ENCODE measurements at regions not wholly inside any gene's neighbourhood (a gene's known extent, or its start where the extent isn't known, plus 50 kb on each side); places are given as distances from the start of the nearest gene placed in this dataset.

DNA sequence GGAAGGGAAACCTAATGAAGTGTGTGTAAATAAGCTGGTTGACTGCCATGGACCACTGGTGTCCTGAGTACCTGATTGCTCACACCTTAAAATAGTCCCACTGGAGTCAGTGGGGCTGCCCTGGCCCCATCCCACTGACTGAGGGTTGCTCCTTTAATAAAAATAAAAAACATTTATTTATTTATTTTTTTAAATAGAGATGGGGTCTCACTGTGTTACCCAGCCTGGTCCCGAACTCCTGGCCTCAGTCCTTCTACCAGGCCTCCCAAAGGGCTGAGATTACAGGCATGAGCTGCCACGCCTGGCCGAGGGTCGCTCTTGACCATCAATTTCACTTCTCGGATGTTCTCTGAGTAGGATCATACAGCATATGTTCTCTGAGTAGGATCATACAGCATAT is 394.2 kb upstream of the IRX2 start:
- ChIA-PET RAD21 (ENCODE audit: unreplicated experiment) (no interaction called here), POLR2A (no interaction called here), SMC1A (ENCODE audit: uncharacterized antibody, unreplicated experiment) (no interaction called here), CTCF (no interaction called here)
- no peak for DNase-seq (ENCODE audit: low read depth, low spot score)
- Histone ChIP-seq H3K4me1 (ENCODE audit: control insufficient read depth, insufficient read depth, low read length) (no peaks in the 10 kb centered on the region), H3K4me2 (ENCODE audit: control insufficient read depth, insufficient read depth) (no peak overlapping the region), H3K36me3 (ENCODE audit: control insufficient read depth in 2 of 2, insufficient read depth in 2 of 2, low read length in 1 of 2) (no peaks in the 10 kb centered on the region), H4K20me1 (ENCODE audit: control insufficient read depth, insufficient read depth) (no peaks in the 10 kb centered on the region), H3K4me3 (no peak overlapping the region), H3K27ac (ENCODE audit: control insufficient read depth, insufficient read depth) (no peak overlapping the region), H3K9me3 (replicated peaks; ENCODE audit: control insufficient read depth, insufficient read depth, low read length) (no peaks in the 10 kb centered on the region; the same call in 2 of the 3 replicates), H3K79me2 (ENCODE audit: control insufficient read depth, insufficient read depth, low read length) (no peaks in the 10 kb centered on the region), H3K9ac (ENCODE audit: control insufficient read depth, insufficient read depth, low read length) (no peak overlapping the region), H3K27me3 (replicated peaks in 1 of 2; ENCODE audit: control insufficient read depth in 2 of 2, insufficient read depth in 2 of 2, low read length in 1 of 2) (no peaks in the 10 kb centered on the region), H2AFZ (ENCODE audit: control insufficient read depth, low read depth, low read length) (no peak overlapping the region)
- no peak for TF ChIP-seq RCOR1 (conservative IDR thresholded peaks at IDR 0.05; ENCODE audit: low read depth, low read length)
- ATAC-seq: no peak
- in situ Hi-C loops (cut with MboI): no loop called here
- 43% methylated on average over 5 of the region's 5 CpGs for WGBS (ENCODE audit: insufficient coverage, insufficient replicate concordance, low lambda C conversion rate, missing lambda C conversion rate)
- intact Hi-C loops (cut with micrococcal nuclease; ENCODE audit: unreplicated experiment): no loop called here
- no peak for FAIRE-seq
- no TSS peak for BruUV-seq (replicated peaks)

DNA sequence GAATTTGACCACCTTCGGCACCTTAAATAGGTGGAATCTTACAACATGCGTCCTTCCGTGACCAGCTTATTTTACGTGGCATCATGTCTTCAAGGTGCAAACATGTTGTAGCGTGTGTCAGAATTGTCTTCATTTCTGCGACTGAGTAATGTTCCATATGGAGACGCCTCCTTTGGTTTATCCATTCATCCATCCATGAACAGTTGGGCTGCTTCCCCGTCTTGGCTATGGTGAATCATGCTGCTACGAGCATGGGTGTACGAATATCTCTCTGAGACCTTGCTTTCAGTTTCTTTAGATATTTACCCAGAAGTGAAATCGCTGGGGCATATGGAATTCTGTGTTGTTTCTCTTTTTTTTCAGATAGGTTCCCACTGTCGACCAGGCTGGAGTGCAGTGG is 391.9 kb upstream of the IRX2 start:
- 52% methylated on average over 12 of the region's 12 CpGs for WGBS (ENCODE audit: insufficient coverage, insufficient replicate concordance, low lambda C conversion rate, missing lambda C conversion rate)
- TF ChIP-seq, protein P1, sequence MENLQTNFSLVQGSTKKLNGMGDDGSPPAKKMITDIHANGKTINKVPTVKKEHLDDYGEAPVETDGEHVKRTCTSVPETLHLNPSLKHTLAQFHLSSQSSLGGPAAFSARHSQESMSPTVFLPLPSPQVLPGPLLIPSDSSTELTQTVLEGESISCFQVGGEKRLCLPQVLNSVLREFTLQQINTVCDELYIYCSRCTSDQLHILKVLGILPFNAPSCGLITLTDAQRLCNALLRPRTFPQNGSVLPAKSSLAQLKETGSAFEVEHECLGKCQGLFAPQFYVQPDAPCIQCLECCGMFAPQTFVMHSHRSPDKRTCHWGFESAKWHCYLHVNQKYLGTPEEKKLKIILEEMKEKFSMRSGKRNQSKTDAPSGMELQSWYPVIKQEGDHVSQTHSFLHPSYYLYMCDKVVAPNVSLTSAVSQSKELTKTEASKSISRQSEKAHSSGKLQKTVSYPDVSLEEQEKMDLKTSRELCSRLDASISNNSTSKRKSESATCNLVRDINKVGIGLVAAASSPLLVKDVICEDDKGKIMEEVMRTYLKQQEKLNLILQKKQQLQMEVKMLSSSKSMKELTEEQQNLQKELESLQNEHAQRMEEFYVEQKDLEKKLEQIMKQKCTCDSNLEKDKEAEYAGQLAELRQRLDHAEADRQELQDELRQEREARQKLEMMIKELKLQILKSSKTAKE (IDR thresholded peaks at IDR 0.05; ENCODE audit: low read depth, poor library complexity, severe bottlenecking): no peak
- TF ChIP-seq TCF3 (IDR thresholded peaks at IDR 0.05; ENCODE audit: borderline replicate concordance, insufficient read depth, low read depth, low read length) (no peak), ASH2L (IDR thresholded peaks at IDR 0.05; ENCODE audit: borderline replicate concordance, low read depth) (no peak)
- TF ChIP-seq, protein P2, sequence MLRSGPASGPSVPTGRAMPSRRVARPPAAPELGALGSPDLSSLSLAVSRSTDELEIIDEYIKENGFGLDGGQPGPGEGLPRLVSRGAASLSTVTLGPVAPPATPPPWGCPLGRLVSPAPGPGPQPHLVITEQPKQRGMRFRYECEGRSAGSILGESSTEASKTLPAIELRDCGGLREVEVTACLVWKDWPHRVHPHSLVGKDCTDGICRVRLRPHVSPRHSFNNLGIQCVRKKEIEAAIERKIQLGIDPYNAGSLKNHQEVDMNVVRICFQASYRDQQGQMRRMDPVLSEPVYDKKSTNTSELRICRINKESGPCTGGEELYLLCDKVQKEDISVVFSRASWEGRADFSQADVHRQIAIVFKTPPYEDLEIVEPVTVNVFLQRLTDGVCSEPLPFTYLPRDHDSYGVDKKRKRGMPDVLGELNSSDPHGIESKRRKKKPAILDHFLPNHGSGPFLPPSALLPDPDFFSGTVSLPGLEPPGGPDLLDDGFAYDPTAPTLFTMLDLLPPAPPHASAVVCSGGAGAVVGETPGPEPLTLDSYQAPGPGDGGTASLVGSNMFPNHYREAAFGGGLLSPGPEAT (IDR thresholded peaks at IDR 0.05; ENCODE audit: low read depth): no peak
- TF ChIP-seq, protein P3, sequence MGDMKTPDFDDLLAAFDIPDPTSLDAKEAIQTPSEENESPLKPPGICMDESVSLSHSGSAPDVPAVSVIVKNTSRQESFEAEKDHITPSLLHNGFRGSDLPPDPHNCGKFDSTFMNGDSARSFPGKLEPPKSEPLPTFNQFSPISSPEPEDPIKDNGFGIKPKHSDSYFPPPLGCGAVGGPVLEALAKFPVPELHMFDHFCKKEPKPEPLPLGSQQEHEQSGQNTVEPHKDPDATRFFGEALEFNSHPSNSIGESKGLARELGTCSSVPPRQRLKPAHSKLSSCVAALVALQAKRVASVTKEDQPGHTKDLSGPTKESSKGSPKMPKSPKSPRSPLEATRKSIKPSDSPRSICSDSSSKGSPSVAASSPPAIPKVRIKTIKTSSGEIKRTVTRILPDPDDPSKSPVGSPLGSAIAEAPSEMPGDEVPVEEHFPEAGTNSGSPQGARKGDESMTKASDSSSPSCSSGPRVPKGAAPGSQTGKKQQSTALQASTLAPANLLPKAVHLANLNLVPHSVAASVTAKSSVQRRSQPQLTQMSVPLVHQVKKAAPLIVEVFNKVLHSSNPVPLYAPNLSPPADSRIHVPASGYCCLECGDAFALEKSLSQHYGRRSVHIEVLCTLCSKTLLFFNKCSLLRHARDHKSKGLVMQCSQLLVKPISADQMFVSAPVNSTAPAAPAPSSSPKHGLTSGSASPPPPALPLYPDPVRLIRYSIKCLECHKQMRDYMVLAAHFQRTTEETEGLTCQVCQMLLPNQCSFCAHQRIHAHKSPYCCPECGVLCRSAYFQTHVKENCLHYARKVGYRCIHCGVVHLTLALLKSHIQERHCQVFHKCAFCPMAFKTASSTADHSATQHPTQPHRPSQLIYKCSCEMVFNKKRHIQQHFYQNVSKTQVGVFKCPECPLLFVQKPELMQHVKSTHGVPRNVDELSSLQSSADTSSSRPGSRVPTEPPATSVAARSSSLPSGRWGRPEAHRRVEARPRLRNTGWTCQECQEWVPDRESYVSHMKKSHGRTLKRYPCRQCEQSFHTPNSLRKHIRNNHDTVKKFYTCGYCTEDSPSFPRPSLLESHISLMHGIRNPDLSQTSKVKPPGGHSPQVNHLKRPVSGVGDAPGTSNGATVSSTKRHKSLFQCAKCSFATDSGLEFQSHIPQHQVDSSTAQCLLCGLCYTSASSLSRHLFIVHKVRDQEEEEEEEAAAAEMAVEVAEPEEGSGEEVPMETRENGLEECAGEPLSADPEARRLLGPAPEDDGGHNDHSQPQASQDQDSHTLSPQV (IDR thresholded peaks at IDR 0.05): no peak
- TF ChIP-seq, protein P4, sequence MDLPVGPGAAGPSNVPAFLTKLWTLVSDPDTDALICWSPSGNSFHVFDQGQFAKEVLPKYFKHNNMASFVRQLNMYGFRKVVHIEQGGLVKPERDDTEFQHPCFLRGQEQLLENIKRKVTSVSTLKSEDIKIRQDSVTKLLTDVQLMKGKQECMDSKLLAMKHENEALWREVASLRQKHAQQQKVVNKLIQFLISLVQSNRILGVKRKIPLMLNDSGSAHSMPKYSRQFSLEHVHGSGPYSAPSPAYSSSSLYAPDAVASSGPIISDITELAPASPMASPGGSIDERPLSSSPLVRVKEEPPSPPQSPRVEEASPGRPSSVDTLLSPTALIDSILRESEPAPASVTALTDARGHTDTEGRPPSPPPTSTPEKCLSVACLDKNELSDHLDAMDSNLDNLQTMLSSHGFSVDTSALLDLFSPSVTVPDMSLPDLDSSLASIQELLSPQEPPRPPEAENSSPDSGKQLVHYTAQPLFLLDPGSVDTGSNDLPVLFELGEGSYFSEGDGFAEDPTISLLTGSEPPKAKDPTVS (IDR thresholded peaks at IDR 0.05; ENCODE audit: low read depth, low read length): no peak

More for the DNA sequence above, 391.9 kb upstream of the IRX2 start:
- Histone ChIP-seq H3K9ac (ENCODE audit: control insufficient read depth, insufficient read depth, low read length) (no peak overlapping the region), H2AFZ (ENCODE audit: control insufficient read depth, low read depth, low read length) (no peak overlapping the region), H4K20me1 (ENCODE audit: control insufficient read depth, insufficient read depth) (no peaks in the 10 kb centered on the region), H3K9me3 (replicated peaks; ENCODE audit: control insufficient read depth, insufficient read depth, low read length) (no peaks in the 10 kb centered on the region; the same call in 2 of the 3 replicates), H3K4me3 (no peak overlapping the region), H3K27me3 (replicated peaks in 1 of 2; ENCODE audit: control insufficient read depth in 2 of 2, insufficient read depth in 2 of 2, low read length in 1 of 2) (no peaks in the 10 kb centered on the region), H3K36me3 (ENCODE audit: control insufficient read depth in 2 of 2, insufficient read depth in 2 of 2, low read length in 1 of 2) (no peaks in the 10 kb centered on the region), H3K4me2 (ENCODE audit: control insufficient read depth, insufficient read depth) (no peak overlapping the region), H3K27ac (ENCODE audit: control insufficient read depth, insufficient read depth) (no peak overlapping the region), H3K4me1 (ENCODE audit: control insufficient read depth, insufficient read depth, low read length) (no peaks in the 10 kb centered on the region), H3K79me2 (ENCODE audit: control insufficient read depth, insufficient read depth, low read length) (no peaks in the 10 kb centered on the region)
- DNase-seq (ENCODE audit: low read depth, low spot score): no peak
- CTCF ChIA-PET: no interaction called here
- POLR2A ChIA-PET: no interaction called here
- no peak for ATAC-seq
- SMC1A ChIA-PET (ENCODE audit: uncharacterized antibody, unreplicated experiment): no interaction called here
- RAD21 ChIA-PET (ENCODE audit: unreplicated experiment): no interaction called here
- no peak for FAIRE-seq
- no TSS peak for BruUV-seq (replicated peaks)
- intact Hi-C loops (cut with micrococcal nuclease; ENCODE audit: unreplicated experiment): no loop called here
- in situ Hi-C loops (cut with MboI): no loop called here
